A673 (cell line): ENCODE measurements at regions not wholly inside any gene's neighbourhood (a gene's known extent, or its start where the extent isn't known, plus 50 kb on each side); places are given as distances from the start of the nearest gene placed in this dataset.

ENCODE experiments used
- BruUV-seq: library from RNA; stranded (reverse); fragments of 400-500 nt; replicated peaks from 2 replicates; lab custom pipeline; 2021; lab: Mats Ljungman, UMichigan
- CTCF ChIA-PET: fragments of 300-600 bp; sonication (Branson Sonifier 250); formaldehyde crosslinking; loops from one replicate; lab custom pipeline; 2022; ENCODE audit warnings: antibody characterized with exemption; lab: Charles Lee
- POLR2A ChIA-PET: fragments of 300-600 bp; sonication (Branson Sonifier 250); formaldehyde crosslinking; loops from one replicate; lab custom pipeline; 2022; ENCODE audit warnings: antibody characterized with exemption; ENCODE audit not compliant: low non-redundant PET; lab: Charles Lee
- DNase-seq: peaks from one replicate; pipeline ENCODE4 v3.0.0-alpha.2; 2015; ENCODE audit warnings: low spot score
- H3K27ac ChIP-seq: fragments of 200-600 bp; sonication (generic); 2 replicates; pipeline ENCODE4 v1.5.1; 2016; ENCODE audit warnings: mixed run types, low read depth, mild to moderate bottlenecking, mixed read lengths, antibody characterized with exemption, low read length; ENCODE audit not compliant: poor library complexity, severe bottlenecking
- H3K27me3 ChIP-seq: fragments of 200-600 bp; sonication (generic); replicated peaks from 2 replicates; pipeline ENCODE4 v1.6.1; 2017; ENCODE audit warnings: mixed run types, low read depth, mild to moderate bottlenecking, mixed read lengths, antibody characterized with exemption, low read length; ENCODE audit not compliant: insufficient read depth, poor library complexity
- H3K36me3 ChIP-seq: fragments of 200-600 bp; sonication (generic); 2 replicates; pipeline ENCODE4 v1.6.1; 2016; ENCODE audit warnings: mixed run types, mild to moderate bottlenecking, mixed read lengths, antibody characterized with exemption, low read length; ENCODE audit not compliant: insufficient read depth, poor library complexity, severe bottlenecking
- H3K4me1 ChIP-seq: fragments of 200-600 bp; sonication (generic); 2 replicates; pipeline ENCODE4 v1.6.1; 2017; ENCODE audit warnings: mixed run types, mild to moderate bottlenecking, mixed read lengths, antibody characterized with exemption, low read length; ENCODE audit not compliant: insufficient read depth, poor library complexity, severe bottlenecking
- H3K4me3 ChIP-seq: fragments of 200-600 bp; sonication (generic); 2 replicates; pipeline ENCODE4 v1.5.1; 2016; ENCODE audit warnings: low read depth, mixed run types, mild to moderate bottlenecking, mixed read lengths, low read length; ENCODE audit not compliant: poor library complexity, severe bottlenecking
- H3K9me3 ChIP-seq: fragments of 200-600 bp; sonication (generic); 2 replicates; pipeline ENCODE4 v1.6.1; 2016; ENCODE audit warnings: mixed run types, low read depth, mild to moderate bottlenecking, mixed read lengths, antibody characterized with exemption, low read length; ENCODE audit not compliant: poor library complexity, severe bottlenecking
- CTCF ChIP-seq: fragments of 300-800, 200-600 bp; sonication (generic); conservative IDR thresholded peaks from 2 replicates; pipeline ENCODE4 v1.5.1; 2017; ENCODE audit warnings: low read depth, mild to moderate bottlenecking, antibody characterized with exemption, low read length, moderate library complexity, mixed read lengths
- EZH2 ChIP-seq: fragments of 200-600 bp; sonication (generic); IDR thresholded peaks from 2 replicates; pipeline ENCODE4 v1.6.1; 2017; ENCODE audit warnings: borderline replicate concordance, low read depth, mild to moderate bottlenecking, mixed read lengths, antibody characterized with exemption, low read length; ENCODE audit not compliant: poor library complexity, severe bottlenecking
- intact Hi-C: fragments of 100-400 bp; cut with micrococcal nuclease; formaldehyde crosslinking; loops from one replicate; pipeline ENCODE4 v1.10.0; 2022; ENCODE audit not compliant: unreplicated experiment

- H3K27ac ChIP-seq = no peak overlapping the region
- TF ChIP-seq CTCF (no peak), EZH2 (no peak)
- no peaks in the 10 kb centered on the region for H3K27me3 ChIP-seq
- ChIA-PET POLR2A (no interaction called here), CTCF (no interaction called here)
- BruUV-seq = no TSS peak
- no peak for DNase-seq
- H3K36me3 ChIP-seq = no peaks in the 10 kb centered on the region
- no peaks in the 10 kb centered on the region for H3K9me3 ChIP-seq
- no peak overlapping the region for H3K4me3 ChIP-seq
- intact Hi-C loops = no loop called here
- H3K4me1 ChIP-seq = no peaks in the 10 kb centered on the region
Measured at GRCh38 chr13:39232401-39232980, 194.2 kb downstream of the NHLRC3 start.

GRCh38 chr13:39232999-39233398, 194.7 kb downstream of the NHLRC3 start:
- no peak for DNase-seq
- no TSS peak for BruUV-seq
- no peaks in the 10 kb centered on the region for H3K9me3 ChIP-seq
- intact Hi-C loops = no loop called here
- ChIA-PET POLR2A (no interaction called here), CTCF (no interaction called here)
- no peaks in the 10 kb centered on the region for H3K36me3 ChIP-seq
- TF ChIP-seq EZH2 = no peak
- no peak for TF ChIP-seq CTCF
- H3K27me3 ChIP-seq = no peaks in the 10 kb centered on the region
- H3K27ac ChIP-seq = no peak overlapping the region
- no peak overlapping the region for H3K4me3 ChIP-seq
- no peaks in the 10 kb centered on the region for H3K4me1 ChIP-seq

- Histone ChIP-seq H3K9me3 (no peaks in the 10 kb centered on the region), H3K27ac (no peak overlapping the region), H3K4me3 (no peak overlapping the region), H3K36me3 (no peaks in the 10 kb centered on the region), H3K27me3 (no peaks in the 10 kb centered on the region), H3K4me1 (no peaks in the 10 kb centered on the region)
- CTCF ChIA-PET = no interaction called here
- TF ChIP-seq EZH2 (no peak), CTCF (no peak)
- POLR2A ChIA-PET = no interaction called here
- no peak for DNase-seq
- BruUV-seq = no TSS peak
- intact Hi-C loops = no loop called here
Measured at GRCh38 chr13:39233519-39233918, 195.3 kb downstream of the NHLRC3 start.
